ENCODE measurements at regions not wholly inside any gene's neighbourhood (a gene's known extent, or its start where the extent isn't known, plus 50 kb on each side); places are given as distances from the start of the nearest gene placed in this dataset.

GRCh38 chr9:16277471-16277960, 593.0 kb downstream of the BNC2 start:
- Histone ChIP-seq H2AFZ (ENCODE audit: low read depth, low read length) (no peak overlapping the region), H3K27ac (ENCODE audit: extremely low read depth, low read depth, low read length) (no peak overlapping the region), H3K4me3 (no peak overlapping the region), H3K4me2 (ENCODE audit: insufficient read depth, low read length) (no peak overlapping the region), H4K20me1 (replicated peaks; ENCODE audit: control insufficient read depth, insufficient read depth, low read length) (no peaks in the 10 kb centered on the region), H3K9ac (ENCODE audit: insufficient read depth in 1 of 2, low read depth in 2 of 2, low read length in 2 of 2) (no peak overlapping the region), H3K36me3 (ENCODE audit: control insufficient read depth, insufficient read depth, low read length) (no peaks in the 10 kb centered on the region), H3K27me3 (ENCODE audit: control insufficient read depth in 2 of 2, insufficient read depth in 2 of 2, low read length in 2 of 2) (no peaks in the 10 kb centered on the region), H3K4me1 (replicated peaks in 1 of 2; ENCODE audit: control insufficient read depth in 2 of 2, insufficient read depth in 2 of 2, low read length in 2 of 2) (no peaks in the 10 kb centered on the region), H3K79me2 (ENCODE audit: control insufficient read depth, insufficient read depth, low read length) (no peaks in the 10 kb centered on the region), H3K9me1 (ENCODE audit: control insufficient read depth, insufficient read depth, low read length) (no peaks in the 10 kb centered on the region), H3K9me3 (replicated peaks; ENCODE audit: control insufficient read depth, insufficient read depth, low read depth, low read length) (no peaks in the 10 kb centered on the region)
- ChIA-PET POLR2A (no interaction called here), CTCF (ENCODE audit: low intra/inter-chr PET ratio) (no interaction called here)
- no peak for ATAC-seq
- intact Hi-C loops (cut with micrococcal nuclease): no loop called here
- 0% methylated on average over 8 of the region's 8 CpGs for WGBS (ENCODE audit: insufficient coverage, low coverage, missing lambda C conversion rate)
- no peak for TF ChIP-seq MCM7 (IDR thresholded peaks at IDR 0.05)
- no peak for TF ChIP-seq MEF2A (IDR thresholded peaks at IDR 0.05; ENCODE audit: control insufficient read depth, low read depth, low read length)
- no peak for TF ChIP-seq ZNF766 (CRISPR knock-in tag; conservative IDR thresholded peaks at IDR 0.05)
- no peak for TF ChIP-seq KLF6 (CRISPR knock-in tag; IDR thresholded peaks at IDR 0.05; ENCODE audit: borderline replicate concordance)
- no peak for TF ChIP-seq MAX (CRISPR knock-in tag; IDR thresholded peaks at IDR 0.05)
- TF ChIP-seq SP1 (CRISPR knock-in tag; IDR thresholded peaks at IDR 0.05): no peak
- BruUV-seq (replicated peaks): no TSS peak
- no peak for FAIRE-seq
- DNase-seq (ENCODE audit: extremely low read depth in 1 of 4, low spot score in 3 of 4): no peak
- in situ Hi-C loops (cut with MboI): no loop called here

- no peaks in the 10 kb centered on the region for H3K79me2 ChIP-seq (ENCODE audit: control insufficient read depth, insufficient read depth, low read length)
- no peaks in the 10 kb centered on the region for H3K4me1 ChIP-seq (replicated peaks in 1 of 2; ENCODE audit: control insufficient read depth in 2 of 2, insufficient read depth in 2 of 2, low read length in 2 of 2)
- H3K9me1 ChIP-seq (ENCODE audit: control insufficient read depth, insufficient read depth, low read length): no peaks in the 10 kb centered on the region
- H3K4me2 ChIP-seq (ENCODE audit: insufficient read depth, low read length): no peak overlapping the region
- intact Hi-C loops (cut with micrococcal nuclease): no loop called here
- no peak overlapping the region for H3K4me3 ChIP-seq
- H4K20me1 ChIP-seq (replicated peaks; ENCODE audit: control insufficient read depth, insufficient read depth, low read length): no peaks in the 10 kb centered on the region
- H3K9ac ChIP-seq (ENCODE audit: insufficient read depth in 1 of 2, low read depth in 2 of 2, low read length in 2 of 2): no peak overlapping the region
- TF ChIP-seq CEBPG (CRISPR knock-in tag; IDR thresholded peaks at IDR 0.05) (no peak), CEBPG (tag; conservative IDR thresholded peaks at IDR 0.05 in 1 of 2, IDR thresholded peaks at IDR 0.05 in 1 of 2) (no peak), ESRRB (CRISPR knock-in tag; IDR thresholded peaks at IDR 0.05; ENCODE audit: borderline replicate concordance) (no peak)
- TF ChIP-seq, protein P1, sequence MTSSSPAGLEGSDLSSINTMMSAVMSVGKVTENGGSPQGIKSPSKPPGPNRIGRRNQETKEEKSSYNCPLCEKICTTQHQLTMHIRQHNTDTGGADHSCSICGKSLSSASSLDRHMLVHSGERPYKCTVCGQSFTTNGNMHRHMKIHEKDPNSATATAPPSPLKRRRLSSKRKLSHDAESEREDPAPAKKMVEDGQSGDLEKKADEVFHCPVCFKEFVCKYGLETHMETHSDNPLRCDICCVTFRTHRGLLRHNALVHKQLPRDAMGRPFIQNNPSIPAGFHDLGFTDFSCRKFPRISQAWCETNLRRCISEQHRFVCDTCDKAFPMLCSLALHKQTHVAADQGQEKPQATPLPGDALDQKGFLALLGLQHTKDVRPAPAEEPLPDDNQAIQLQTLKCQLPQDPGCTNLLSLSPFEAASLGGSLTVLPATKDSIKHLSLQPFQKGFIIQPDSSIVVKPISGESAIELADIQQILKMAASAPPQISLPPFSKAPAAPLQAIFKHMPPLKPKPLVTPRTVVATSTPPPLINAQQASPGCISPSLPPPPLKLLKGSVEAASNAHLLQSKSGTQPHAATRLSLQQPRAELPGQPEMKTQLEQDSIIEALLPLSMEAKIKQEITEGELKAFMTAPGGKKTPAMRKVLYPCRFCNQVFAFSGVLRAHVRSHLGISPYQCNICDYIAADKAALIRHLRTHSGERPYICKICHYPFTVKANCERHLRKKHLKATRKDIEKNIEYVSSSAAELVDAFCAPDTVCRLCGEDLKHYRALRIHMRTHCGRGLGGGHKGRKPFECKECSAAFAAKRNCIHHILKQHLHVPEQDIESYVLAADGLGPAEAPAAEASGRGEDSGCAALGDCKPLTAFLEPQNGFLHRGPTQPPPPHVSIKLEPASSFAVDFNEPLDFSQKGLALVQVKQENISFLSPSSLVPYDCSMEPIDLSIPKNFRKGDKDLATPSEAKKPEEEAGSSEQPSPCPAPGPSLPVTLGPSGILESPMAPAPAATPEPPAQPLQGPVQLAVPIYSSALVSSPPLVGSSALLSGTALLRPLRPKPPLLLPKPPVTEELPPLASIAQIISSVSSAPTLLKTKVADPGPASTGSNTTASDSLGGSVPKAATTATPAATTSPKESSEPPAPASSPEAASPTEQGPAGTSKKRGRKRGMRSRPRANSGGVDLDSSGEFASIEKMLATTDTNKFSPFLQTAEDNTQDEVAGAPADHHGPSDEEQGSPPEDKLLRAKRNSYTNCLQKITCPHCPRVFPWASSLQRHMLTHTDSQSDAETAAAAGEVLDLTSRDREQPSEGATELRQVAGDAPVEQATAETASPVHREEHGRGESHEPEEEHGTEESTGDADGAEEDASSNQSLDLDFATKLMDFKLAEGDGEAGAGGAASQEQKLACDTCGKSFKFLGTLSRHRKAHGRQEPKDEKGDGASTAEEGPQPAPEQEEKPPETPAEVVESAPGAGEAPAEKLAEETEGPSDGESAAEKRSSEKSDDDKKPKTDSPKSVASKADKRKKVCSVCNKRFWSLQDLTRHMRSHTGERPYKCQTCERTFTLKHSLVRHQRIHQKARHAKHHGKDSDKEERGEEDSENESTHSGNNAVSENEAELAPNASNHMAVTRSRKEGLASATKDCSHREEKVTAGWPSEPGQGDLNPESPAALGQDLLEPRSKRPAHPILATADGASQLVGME (CRISPR knock-in tag; IDR thresholded peaks at IDR 0.05): no peak
- WGBS (ENCODE audit: insufficient coverage, low coverage, missing lambda C conversion rate): under 1% methylated on average over 13 of the region's 13 CpGs
- ATAC-seq: no peak
- H3K36me3 ChIP-seq (ENCODE audit: control insufficient read depth, insufficient read depth, low read length): no peaks in the 10 kb centered on the region
- in situ Hi-C loops (cut with MboI): no loop called here
- no peak for FAIRE-seq
- no peaks in the 10 kb centered on the region for H3K9me3 ChIP-seq (replicated peaks; ENCODE audit: control insufficient read depth, insufficient read depth, low read depth, low read length)
- no peak overlapping the region for H2AFZ ChIP-seq (ENCODE audit: low read depth, low read length)
- no peak overlapping the region for H3K27ac ChIP-seq (ENCODE audit: extremely low read depth, low read depth, low read length)
- ChIA-PET POLR2A (no interaction called here), CTCF (ENCODE audit: low intra/inter-chr PET ratio) (no interaction called here)
- DNase-seq (ENCODE audit: extremely low read depth in 1 of 4, low spot score in 3 of 4): no peak
- BruUV-seq (replicated peaks): no TSS peak
- no peaks in the 10 kb centered on the region for H3K27me3 ChIP-seq (ENCODE audit: control insufficient read depth in 2 of 2, insufficient read depth in 2 of 2, low read length in 2 of 2)
Measured at GRCh38 chr9:16278326-16278999, 592.0 kb downstream of the BNC2 start.

Measured in K562 (cell line).